Stimulated activated effector memory CD8-positive, alpha-beta T cell treated with anti-CD3 and anti-CD28 coated beads, Interleukin-12 subunit alpha, Interleukin-12 subunit beta, amount 100 ng/mL, for 72 hours (primary cell): ENCODE measurements at regions not wholly inside any gene's neighbourhood (a gene's known extent, or its start where the extent isn't known, plus 50 kb on each side); places are given as distances from the start of the nearest gene placed in this dataset.
A peak's percentile ranks its signal among the peaks of the same experiment; 100 is the strongest.

ENCODE experiments used
- ATAC-seq: fragments of 150-1000 bp; cut with Tn5 transposase; 2 replicates; pipeline ENCODE4 v1.10.0; 2021
- DNase-seq, 2 donors: peaks; one replicate each; pipeline ENCODE4 v3.0.0; 2021 to 2022; ENCODE audit warnings: low spot score in 2 of 2
- H3K27ac Mint-ChIP-seq: one replicate; pipeline ENCODE4 v1.8.0; 2022; ENCODE audit warnings: mild to moderate bottlenecking, mixed read lengths
- H3K36me3 Mint-ChIP-seq: one replicate; pipeline ENCODE4 v1.8.0; 2022; ENCODE audit warnings: mild to moderate bottlenecking, mixed read lengths
- H3K4me1 Mint-ChIP-seq: one replicate; pipeline ENCODE4 v1.8.0; 2022; ENCODE audit warnings: mixed read lengths
- H3K4me3 Mint-ChIP-seq: one replicate; pipeline ENCODE4 v1.8.0; 2022; ENCODE audit warnings: mild to moderate bottlenecking, mixed read lengths
- H3K9me3 Mint-ChIP-seq: one replicate; pipeline ENCODE4 v1.8.0; 2022; ENCODE audit warnings: mixed read lengths

GRCh38 chr16:76612497-76612896 is 335.3 kb downstream of the CNTNAP4 start:
- H3K4me3 Mint-ChIP-seq, result no peak overlapping the region
- no peaks in the 10 kb centered on the region for H3K4me1 Mint-ChIP-seq
- no peak for ATAC-seq
- peaks cover 2% of the 10 kb centered on the region for H3K9me3 Mint-ChIP-seq
- no peak overlapping the region for H3K27ac Mint-ChIP-seq
- no peak for DNase-seq
- no peaks in the 10 kb centered on the region for H3K36me3 Mint-ChIP-seq

GRCh38 chr16:76614269-76614668 is 337.1 kb downstream of the CNTNAP4 start:
- DNase-seq, result no peak
- H3K27ac Mint-ChIP-seq, result no peak overlapping the region
- H3K9me3 Mint-ChIP-seq, result peaks cover 4% of the 10 kb centered on the region
- H3K36me3 Mint-ChIP-seq, result no peaks in the 10 kb centered on the region
- no peaks in the 10 kb centered on the region for H3K4me1 Mint-ChIP-seq
- no peak for ATAC-seq
- no peak overlapping the region for H3K4me3 Mint-ChIP-seq

GRCh38 chr16:76622876-76623275 is 345.7 kb downstream of the CNTNAP4 start:
- H3K4me3 Mint-ChIP-seq, result no peak overlapping the region
- DNase-seq, result no peak
- peaks cover 19% of the 10 kb centered on the region for H3K9me3 Mint-ChIP-seq
- H3K27ac Mint-ChIP-seq, result no peak overlapping the region
- H3K36me3 Mint-ChIP-seq, result no peaks in the 10 kb centered on the region
- H3K4me1 Mint-ChIP-seq, result no peaks in the 10 kb centered on the region
- ATAC-seq, result no peak

- peaks cover 29% of the 10 kb centered on the region for H3K9me3 Mint-ChIP-seq
- H3K36me3 Mint-ChIP-seq, result no peaks in the 10 kb centered on the region
- H3K27ac Mint-ChIP-seq, result no peak overlapping the region
- DNase-seq (no peak), ATAC-seq (no peak)
- H3K4me1 Mint-ChIP-seq, result no peaks in the 10 kb centered on the region
- H3K4me3 Mint-ChIP-seq, result no peak overlapping the region
Observed at GRCh38 chr16:76634847-76635697, 357.9 kb downstream of the CNTNAP4 start.

- DNase-seq (no peak), ATAC-seq (no peak)
- Mint-ChIP-seq H3K4me3 (no peak overlapping the region), H3K9me3 (peaks cover 9% of the 10 kb centered on the region), H3K27ac (no peak overlapping the region), H3K4me1 (no peaks in the 10 kb centered on the region), H3K36me3 (no peaks in the 10 kb centered on the region)
Observed at GRCh38 chr16:76639685-76640289, 362.6 kb downstream of the CNTNAP4 start.

- DNase-seq, result no peak
- Mint-ChIP-seq H3K36me3 (no peaks in the 10 kb centered on the region), H3K4me1 (no peaks in the 10 kb centered on the region), H3K4me3 (no peak overlapping the region), H3K27ac (no peak overlapping the region), H3K9me3 (peaks cover 12% of the 10 kb centered on the region)
- no peak for ATAC-seq
Observed at GRCh38 chr16:76650582-76650981, 373.4 kb downstream of the CNTNAP4 start.

GRCh38 chr16:76653390-76654026 is 376.3 kb downstream of the CNTNAP4 start:
- ATAC-seq, result peak; percentile 26
- Mint-ChIP-seq H3K36me3 (no peaks in the 10 kb centered on the region), H3K27ac (no peak overlapping the region), H3K4me1 (no peaks in the 10 kb centered on the region), H3K4me3 (no peak overlapping the region), H3K9me3 (peaks cover 8% of the 10 kb centered on the region)
- DNase-seq, result no peak

GRCh38 chr16:76654088-76654820 is 377.1 kb downstream of the CNTNAP4 start:
- Mint-ChIP-seq H3K4me3 (no peak overlapping the region), H3K27ac (no peak overlapping the region), H3K4me1 (no peaks in the 10 kb centered on the region), H3K9me3 (peaks cover 8% of the 10 kb centered on the region), H3K36me3 (no peaks in the 10 kb centered on the region)
- ATAC-seq (no peak), DNase-seq (no peak)

GRCh38 chr16:76656994-76657393 is 379.8 kb downstream of the CNTNAP4 start:
- no peak for ATAC-seq
- H3K4me1 Mint-ChIP-seq, result no peaks in the 10 kb centered on the region
- H3K9me3 Mint-ChIP-seq, result peaks cover 3% of the 10 kb centered on the region
- no peak overlapping the region for H3K27ac Mint-ChIP-seq
- DNase-seq, result no peak
- H3K4me3 Mint-ChIP-seq, result no peak overlapping the region
- no peaks in the 10 kb centered on the region for H3K36me3 Mint-ChIP-seq

GRCh38 chr16:76661691-76662235 is 384.6 kb downstream of the CNTNAP4 start:
- Mint-ChIP-seq H3K4me3 (no peak overlapping the region), H3K9me3 (peaks cover 2% of the 10 kb centered on the region), H3K4me1 (no peaks in the 10 kb centered on the region), H3K36me3 (no peaks in the 10 kb centered on the region), H3K27ac (no peak overlapping the region)
- ATAC-seq (no peak), DNase-seq (no peak)

- DNase-seq (no peak), ATAC-seq (no peak)
- Mint-ChIP-seq H3K9me3 (peaks cover 5% of the 10 kb centered on the region), H3K4me1 (no peaks in the 10 kb centered on the region), H3K4me3 (no peak overlapping the region), H3K36me3 (no peaks in the 10 kb centered on the region), H3K27ac (no peak overlapping the region)
Observed at GRCh38 chr16:76665571-76666275, 388.5 kb downstream of the CNTNAP4 start.

- Mint-ChIP-seq H3K27ac (no peak overlapping the region), H3K4me3 (no peak overlapping the region), H3K9me3 (peaks cover 5% of the 10 kb centered on the region), H3K36me3 (no peaks in the 10 kb centered on the region), H3K4me1 (no peaks in the 10 kb centered on the region)
- DNase-seq, result no peak
- no peak for ATAC-seq
Observed at GRCh38 chr16:76668207-76668725, 391.1 kb downstream of the CNTNAP4 start.

- ATAC-seq (no peak), DNase-seq (no peak)
- H3K4me3 Mint-ChIP-seq, result no peak overlapping the region
- no peaks in the 10 kb centered on the region for H3K36me3 Mint-ChIP-seq
- no peaks in the 10 kb centered on the region for H3K4me1 Mint-ChIP-seq
- H3K9me3 Mint-ChIP-seq, result peaks cover 5% of the 10 kb centered on the region
- H3K27ac Mint-ChIP-seq, result no peak overlapping the region
Observed at GRCh38 chr16:76669288-76669687, 392.1 kb downstream of the CNTNAP4 start.

- no peaks in the 10 kb centered on the region for H3K36me3 Mint-ChIP-seq
- DNase-seq, result no peak
- no peak overlapping the region for H3K27ac Mint-ChIP-seq
- ATAC-seq, result no peak
- peaks cover 8% of the 10 kb centered on the region for H3K9me3 Mint-ChIP-seq
- no peaks in the 10 kb centered on the region for H3K4me1 Mint-ChIP-seq
- H3K4me3 Mint-ChIP-seq, result no peak overlapping the region
Observed at GRCh38 chr16:76670125-76670857, 393.1 kb downstream of the CNTNAP4 start.
